ENCODE measurements at regions not wholly inside any gene's neighbourhood (a gene's known extent, or its start where the extent isn't known, plus 50 kb on each side); places are given as distances from the start of the nearest gene placed in this dataset.

GRCh38 chr2:2570360-2570759 lies 239.3 kb upstream of the MYT1L start:
- no peak for TF ChIP-seq POLR2AphosphoS5 (IDR thresholded peaks at IDR 0.05; ENCODE audit: low read depth, low read length)
- TF ChIP-seq RFX5 (IDR thresholded peaks at IDR 0.05; ENCODE audit: borderline replicate concordance, low read depth, low read length) = no peak
- no peak for TF ChIP-seq TAF1 (IDR thresholded peaks at IDR 0.05; ENCODE audit: low read depth, low read length)
- no peak for TF ChIP-seq TBP (IDR thresholded peaks at IDR 0.05; ENCODE audit: low read depth, low read length)
- TF ChIP-seq CTCF (IDR thresholded peaks at IDR 0.05; ENCODE audit: control extremely low read depth in 1 of 3, insufficient read depth in 1 of 3, low read depth in 1 of 3, low read length in 3 of 3) = no peak
- no peak for TF ChIP-seq RAD21 (IDR thresholded peaks at IDR 0.05 in 1 of 2, conservative IDR thresholded peaks at IDR 0.05 in 1 of 2; ENCODE audit: low read depth in 2 of 2, low read length in 2 of 2)
- no peak for TF ChIP-seq SIN3A (conservative IDR thresholded peaks at IDR 0.05 in 1 of 2, IDR thresholded peaks at IDR 0.05 in 1 of 2; ENCODE audit: low read depth in 1 of 2, low read length in 2 of 2)
- TF ChIP-seq ZNF274 (IDR thresholded peaks at IDR 0.05; ENCODE audit: borderline replicate concordance, extremely low read depth, low read length) = no peak
- TF ChIP-seq EZH2 (IDR thresholded peaks at IDR 0.05; ENCODE audit: low read depth, low read length, severe bottlenecking) = no peak
- no peak for TF ChIP-seq POLR2A (IDR thresholded peaks at IDR 0.05; ENCODE audit: control extremely low read depth in 1 of 2, low read depth in 2 of 2, low read length in 2 of 2)
- no peak for TF ChIP-seq RNF2 (IDR thresholded peaks at IDR 0.05; ENCODE audit: borderline replicate concordance, low read depth, low read length, missing control alignments, poor library complexity, severe bottlenecking)
- no peak for TF ChIP-seq ATF2 (IDR thresholded peaks at IDR 0.05; ENCODE audit: low read length)
- TF ChIP-seq SIX5 (IDR thresholded peaks at IDR 0.05; ENCODE audit: low read depth, low read length) = no peak

Measured in H1 (cell line).